Natural killer cell (primary cell): ENCODE measurements at regions not wholly inside any gene's neighbourhood (a gene's known extent, or its start where the extent isn't known, plus 50 kb on each side); places are given as distances from the start of the nearest gene placed in this dataset.

Experiments
- ATAC-seq, 3 donors: fragments of 150-1000 bp in 2 of 3; fragments of 200-7000 bp in 1 of 3; cut with Tn5 transposase; 1 replicate in 1 of 3; 2 replicates in 2 of 3; pipeline ENCODE4 v1.10.0; 2021; ENCODE audit warnings: mild to moderate bottlenecking in 2 of 3, moderate library complexity in 2 of 3
- DNase-seq, 2 donors: peaks; one replicate each; pipeline versions ENCODE4 v3.0.0 to v3.0.0-alpha.2; 2013 to 2021; ENCODE audit warnings: mixed read lengths in 1 of 2
- H3K27ac ChIP-seq: one replicate; pipeline ENCODE4 v1.5.1; 2013; ENCODE audit warnings: mild to moderate bottlenecking, low read length
- H3K27me3 ChIP-seq: one replicate; pipeline ENCODE4 v1.6.1; 2013; ENCODE audit warnings: low read length; ENCODE audit not compliant: control insufficient read depth, insufficient read depth
- H3K36me3 ChIP-seq: one replicate; pipeline ENCODE4 v1.6.1; 2013; ENCODE audit warnings: low read length; ENCODE audit not compliant: control insufficient read depth, insufficient read depth
- H3K4me1 ChIP-seq: one replicate; pipeline ENCODE4 v1.6.1; 2013; ENCODE audit warnings: low read length; ENCODE audit not compliant: control insufficient read depth, insufficient read depth
- H3K4me3 ChIP-seq: one replicate; pipeline ENCODE4 v1.5.1; 2013; ENCODE audit warnings: low read length
- H3K9me3 ChIP-seq: one replicate; pipeline ENCODE4 v1.6.1; 2013; ENCODE audit warnings: low read length; ENCODE audit not compliant: control insufficient read depth, insufficient read depth
- H3K27ac Mint-ChIP-seq, 2 donors: one replicate each; pipeline ENCODE4 v1.8.0; 2022; ENCODE audit warnings: mild to moderate bottlenecking in 2 of 2, mixed read lengths in 2 of 2, moderate library complexity in 1 of 2
- H3K27me3 Mint-ChIP-seq, 2 donors: one replicate each; pipeline ENCODE4 v1.8.0; 2022; ENCODE audit warnings: low read depth in 2 of 2, mixed read lengths in 2 of 2
- H3K36me3 Mint-ChIP-seq: one replicate; pipeline ENCODE4 v1.8.0; 2022; ENCODE audit warnings: mixed read lengths
- H3K4me1 Mint-ChIP-seq, 2 donors: one replicate each; pipeline ENCODE4 v1.8.0; 2022; ENCODE audit warnings: mixed read lengths in 2 of 2
- H3K4me3 Mint-ChIP-seq: one replicate; pipeline ENCODE4 v1.8.0; 2022; ENCODE audit warnings: mild to moderate bottlenecking, moderate library complexity, mixed read lengths
- H3K9me3 Mint-ChIP-seq, 2 donors: one replicate each; pipeline ENCODE4 v1.8.0; 2022; ENCODE audit warnings: mixed read lengths in 2 of 2
- CTCF ChIP-seq: fragments of 200-600 bp; IDR thresholded peaks from one replicate; pipeline ENCODE4 v1.8.0; 2022; ENCODE audit warnings: antibody characterized with exemption
- WGBS: methylation state at CpG from one replicate; pipeline ENCODE4 v1.1.7; 2013; ENCODE audit warnings: missing lambda C conversion rate; ENCODE audit not compliant: insufficient coverage; 5-methylcytosine and 5-hydroxymethylcytosine counted together
- intact Hi-C: fragments of 100-400 bp; cut with micrococcal nuclease; formaldehyde crosslinking; loops from one replicate; pipeline ENCODE4 v1.14.2; 2022

- Mint-ChIP-seq H3K27me3 (peaks cover 19 to 63% of the 10 kb centered on the region in 2 donors), H3K4me1 (peaks cover 0 to 6% of the 10 kb centered on the region in 2 donors), H3K27ac (no peak overlapping the region), H3K36me3 (no peaks in the 10 kb centered on the region), H3K4me3 (no peak overlapping the region), H3K9me3 (no peaks in the 10 kb centered on the region)
- no peaks in the 10 kb centered on the region for H3K27me3 ChIP-seq
- ATAC-seq: no peak
- intact Hi-C loops: no loop called here
- H3K9me3 ChIP-seq: no peaks in the 10 kb centered on the region
- no peaks in the 10 kb centered on the region for H3K36me3 ChIP-seq
- no peak for DNase-seq
- no peak overlapping the region for H3K27ac ChIP-seq
- TF ChIP-seq CTCF: no peak
- H3K4me3 ChIP-seq: no peak overlapping the region
- no peaks in the 10 kb centered on the region for H3K4me1 ChIP-seq
- WGBS: 87% methylated on average over 2 of the region's 3 CpGs
Observed at GRCh38 chr14:22185789-22186188, 403.2 kb downstream of the DAD1 start.

- DNase-seq (no peak), ATAC-seq (no peak)
- no peaks in the 10 kb centered on the region for H3K27me3 ChIP-seq
- no peak overlapping the region for H3K4me3 ChIP-seq
- H3K36me3 ChIP-seq: no peaks in the 10 kb centered on the region
- intact Hi-C loops: no loop called here
- no peak for TF ChIP-seq CTCF
- no peak overlapping the region for H3K27ac Mint-ChIP-seq
- no peaks in the 10 kb centered on the region for H3K9me3 Mint-ChIP-seq
- no peak overlapping the region for H3K27ac ChIP-seq
- H3K4me3 Mint-ChIP-seq: no peak overlapping the region
- H3K36me3 Mint-ChIP-seq: no peaks in the 10 kb centered on the region
- no peaks in the 10 kb centered on the region for H3K4me1 ChIP-seq
- WGBS: 57% methylated on average over 1 of the region's 1 CpG
- H3K27me3 Mint-ChIP-seq: peaks cover 21 to 62% of the 10 kb centered on the region in 2 donors
- peaks cover 3 to 6% of the 10 kb centered on the region in 2 donors for H3K4me1 Mint-ChIP-seq
- H3K9me3 ChIP-seq: no peaks in the 10 kb centered on the region
Observed at GRCh38 chr14:22185191-22185590, 403.8 kb downstream of the DAD1 start.

- no peak overlapping the region for H3K27ac Mint-ChIP-seq
- peaks cover 6 to 7% of the 10 kb centered on the region in 2 donors for H3K4me1 Mint-ChIP-seq
- H3K27me3 ChIP-seq: no peaks in the 10 kb centered on the region
- H3K36me3 Mint-ChIP-seq: no peaks in the 10 kb centered on the region
- no peaks in the 10 kb centered on the region for H3K4me1 ChIP-seq
- no peaks in the 10 kb centered on the region for H3K36me3 ChIP-seq
- no peak overlapping the region for H3K27ac ChIP-seq
- ATAC-seq (no peak), DNase-seq (no peak)
- intact Hi-C loops: no loop called here
- H3K4me3 ChIP-seq: no peak overlapping the region
- no peak overlapping the region for H3K4me3 Mint-ChIP-seq
- TF ChIP-seq CTCF: no peak
- peaks cover 24 to 62% of the 10 kb centered on the region in 2 donors for H3K27me3 Mint-ChIP-seq
- H3K9me3 Mint-ChIP-seq: no peaks in the 10 kb centered on the region
- no peaks in the 10 kb centered on the region for H3K9me3 ChIP-seq
Observed at GRCh38 chr14:22184830-22185168, 404.2 kb downstream of the DAD1 start.

- H3K27ac ChIP-seq: no peak overlapping the region
- H3K27ac Mint-ChIP-seq: no peak overlapping the region
- no peaks in the 10 kb centered on the region for H3K27me3 ChIP-seq
- TF ChIP-seq CTCF: no peak
- no peaks in the 10 kb centered on the region for H3K9me3 ChIP-seq
- intact Hi-C loops: no loop called here
- WGBS: 92% methylated on average over 5 of the region's 7 CpGs
- DNase-seq (no peak), ATAC-seq (no peak)
- no peak overlapping the region for H3K4me3 ChIP-seq
- H3K9me3 Mint-ChIP-seq: no peaks in the 10 kb centered on the region
- no peaks in the 10 kb centered on the region for H3K36me3 ChIP-seq
- H3K4me1 Mint-ChIP-seq: peaks cover 6 to 9% of the 10 kb centered on the region in 2 donors
- H3K36me3 Mint-ChIP-seq: no peaks in the 10 kb centered on the region
- no peak overlapping the region for H3K4me3 Mint-ChIP-seq
- H3K27me3 Mint-ChIP-seq: peaks cover 28 to 64% of the 10 kb centered on the region in 2 donors
- no peaks in the 10 kb centered on the region for H3K4me1 ChIP-seq
Observed at GRCh38 chr14:22184157-22184829, 404.7 kb downstream of the DAD1 start.
